ENCODE measurements at regions not wholly inside any gene's neighbourhood (a gene's known extent, or its start where the extent isn't known, plus 50 kb on each side); places are given as distances from the start of the nearest gene placed in this dataset.

DNA sequence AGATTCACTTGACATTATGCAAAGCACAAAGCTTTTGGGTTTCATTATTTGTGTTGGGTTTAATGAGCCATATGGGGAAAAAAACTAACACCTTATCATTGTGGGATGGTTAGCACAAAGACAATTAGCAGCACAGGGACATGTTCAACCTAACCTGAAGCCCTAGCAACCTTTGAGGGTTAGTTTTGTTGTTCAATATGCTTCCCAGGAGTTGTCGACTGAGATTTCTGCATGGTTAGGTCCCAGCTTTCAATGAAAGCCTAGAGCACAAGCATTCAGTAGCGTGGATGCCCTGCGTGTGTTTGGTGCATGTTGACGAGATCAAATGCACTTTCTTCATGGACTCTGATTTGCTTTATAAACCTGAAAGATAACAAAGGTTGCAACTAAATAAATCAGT is 565.2 kb upstream of the TLE4 start:
- TF ChIP-seq POLR2A (IDR thresholded peaks at IDR 0.05) (no peak), EP300 (IDR thresholded peaks at IDR 0.05) (no peak)

Measured in ovary (tissue), 1 donor.